Trophoblast cell (in vitro differentiated cells and primary cell): ENCODE measurements at regions not wholly inside any gene's neighbourhood (a gene's known extent, or its start where the extent isn't known, plus 50 kb on each side); places are given as distances from the start of the nearest gene placed in this dataset.

ENCODE experiments used
- DNase-seq, 2 donors: peaks; one replicate each; pipeline ENCODE4 v3.0.0-alpha.2; 2016
- H2AFZ ChIP-seq: 2 replicates; pipeline ENCODE4 v1.6.1; 2013; ENCODE audit warnings: low read length, moderate library complexity, mild to moderate bottlenecking; ENCODE audit not compliant: insufficient read depth, poor library complexity
- H2AK5ac ChIP-seq: 2 replicates; pipeline ENCODE4 v1.6.1; 2013; ENCODE audit warnings: mild to moderate bottlenecking, low read length
- H2BK120ac ChIP-seq: 2 replicates; pipeline ENCODE4 v1.6.1; 2013; ENCODE audit warnings: low read length, mild to moderate bottlenecking, moderate library complexity; ENCODE audit not compliant: insufficient read depth, poor library complexity
- H2BK12ac ChIP-seq: 2 replicates; pipeline ENCODE4 v1.6.1; 2013; ENCODE audit warnings: mild to moderate bottlenecking, low read length, moderate library complexity
- H2BK5ac ChIP-seq: 2 replicates; pipeline ENCODE4 v1.6.1; 2013; ENCODE audit warnings: low read length, low read depth, moderate library complexity, mild to moderate bottlenecking; ENCODE audit not compliant: poor library complexity
- H3K14ac ChIP-seq: 2 replicates; pipeline ENCODE4 v1.6.1; 2013; ENCODE audit warnings: mild to moderate bottlenecking, low read length
- H3K18ac ChIP-seq: 2 replicates; pipeline ENCODE4 v1.6.1; 2013; ENCODE audit warnings: mild to moderate bottlenecking, low read length
- H3K23ac ChIP-seq: 2 replicates; pipeline ENCODE4 v1.6.1; 2013; ENCODE audit warnings: low read length
- H3K27ac ChIP-seq: 2 replicates; pipeline ENCODE4 v1.5.1; 2013; ENCODE audit warnings: low read depth, mild to moderate bottlenecking, inconsistent platforms, low read length, moderate library complexity
- H3K27me3 ChIP-seq: 2 replicates; pipeline ENCODE4 v1.6.1; 2013; ENCODE audit warnings: inconsistent platforms, mild to moderate bottlenecking, low read length, moderate library complexity; ENCODE audit not compliant: insufficient read depth
- H3K36me3 ChIP-seq, 2 experiments: 1 replicate in 1 of 2; 2 replicates in 1 of 2; pipeline ENCODE4 v1.6.1; 2013; ENCODE audit warnings: low read length in 2 of 2, mild to moderate bottlenecking in 2 of 2, moderate library complexity in 1 of 2; ENCODE audit not compliant: insufficient read depth in 2 of 2, control insufficient read depth in 1 of 2
- H3K4ac ChIP-seq: 2 replicates; pipeline ENCODE4 v1.6.1; 2013; ENCODE audit warnings: low read depth, mild to moderate bottlenecking, low read length, moderate library complexity
- H3K4me1 ChIP-seq, 2 experiments: 1 replicate in 1 of 2; 2 replicates in 1 of 2; pipeline ENCODE4 v1.6.1; 2013; ENCODE audit warnings: low read length in 2 of 2, mild to moderate bottlenecking in 2 of 2, moderate library complexity in 1 of 2; ENCODE audit not compliant: insufficient read depth in 2 of 2, control insufficient read depth in 1 of 2
- H3K4me2 ChIP-seq: 2 replicates; pipeline ENCODE4 v1.6.1; 2013; ENCODE audit warnings: inconsistent platforms, mild to moderate bottlenecking, low read length, moderate library complexity
- H3K4me3 ChIP-seq: 2 replicates; pipeline ENCODE4 v1.5.1; 2013; ENCODE audit warnings: mild to moderate bottlenecking, low read depth, low read length, inconsistent platforms
- H3K79me1 ChIP-seq: one replicate; pipeline ENCODE4 v1.6.1; 2013; ENCODE audit warnings: low read length
- H3K79me2 ChIP-seq: 2 replicates; pipeline ENCODE4 v1.6.1; 2013; ENCODE audit warnings: low read length, mild to moderate bottlenecking; ENCODE audit not compliant: control insufficient read depth, insufficient read depth, poor library complexity
- H3K9ac ChIP-seq: 2 replicates; pipeline ENCODE4 v1.6.1; 2013; ENCODE audit warnings: mild to moderate bottlenecking, low read length
- H3K9me3 ChIP-seq: 2 replicates; pipeline ENCODE4 v1.6.1; 2013; ENCODE audit warnings: low read depth, mild to moderate bottlenecking, control low read depth, inconsistent platforms, low read length; ENCODE audit not compliant: insufficient read depth
- H4K12ac ChIP-seq: 2 replicates; pipeline ENCODE4 v1.6.1; 2013; ENCODE audit warnings: low read depth, mild to moderate bottlenecking, low read length, moderate library complexity
- H4K8ac ChIP-seq: 2 replicates; pipeline ENCODE4 v1.6.1; 2013; ENCODE audit warnings: low read depth, mild to moderate bottlenecking, low read length, moderate library complexity
- H4K91ac ChIP-seq: one replicate; pipeline ENCODE4 v1.6.1; 2013; ENCODE audit warnings: low read depth, mild to moderate bottlenecking, low read length, moderate library complexity
- WGBS: extraction: QIAGEN DNeasy Blood & Tissue Kit; methylation state at CpG from one replicate; pipeline ENCODE4 v1.1.7; 2013; ENCODE audit warnings: missing lambda C conversion rate; ENCODE audit not compliant: insufficient read length, insufficient coverage; ENCODE audit errors: extremely low coverage; 5-methylcytosine and 5-hydroxymethylcytosine counted together

GRCh38 chrX:78456909-78457308, 129.5 kb upstream of the CYSLTR1 start:
- no peak overlapping the region for H3K4ac ChIP-seq
- H3K79me2 ChIP-seq = no peaks in the 10 kb centered on the region
- H3K79me1 ChIP-seq = no peaks in the 10 kb centered on the region
- H3K27ac ChIP-seq = no peak overlapping the region
- no peak overlapping the region for H3K4me3 ChIP-seq
- no peaks in the 10 kb centered on the region for H3K4me1 ChIP-seq
- H3K4me2 ChIP-seq = no peak overlapping the region
- H2BK120ac ChIP-seq = no peak overlapping the region
- no peak overlapping the region for H2BK12ac ChIP-seq
- no peak overlapping the region for H3K18ac ChIP-seq
- no peak for DNase-seq
- no peak overlapping the region for H3K23ac ChIP-seq
- no peaks in the 10 kb centered on the region for H3K36me3 ChIP-seq
- no peak overlapping the region for H4K12ac ChIP-seq
- no peak overlapping the region for H3K9ac ChIP-seq
- no peak overlapping the region for H2AK5ac ChIP-seq
- WGBS = no CpG with 5 or more reads among the region's 1 CpG
- H4K8ac ChIP-seq = no peak overlapping the region
- no peak overlapping the region for H2BK5ac ChIP-seq
- H3K27me3 ChIP-seq = no peaks in the 10 kb centered on the region
- H3K14ac ChIP-seq = no peak overlapping the region
- H2AFZ ChIP-seq = no peak overlapping the region
- H4K91ac ChIP-seq = no peak overlapping the region
- H3K9me3 ChIP-seq = no peaks in the 10 kb centered on the region

GRCh38 chrX:78455901-78456300, 128.5 kb upstream of the CYSLTR1 start:
- no peak overlapping the region for H3K14ac ChIP-seq
- H3K79me1 ChIP-seq = no peaks in the 10 kb centered on the region
- H4K12ac ChIP-seq = no peak overlapping the region
- H3K4ac ChIP-seq = no peak overlapping the region
- no peak overlapping the region for H2AK5ac ChIP-seq
- H3K23ac ChIP-seq = no peak overlapping the region
- no peak overlapping the region for H4K91ac ChIP-seq
- H3K4me2 ChIP-seq = no peak overlapping the region
- H2AFZ ChIP-seq = no peak overlapping the region
- no peaks in the 10 kb centered on the region for H3K9me3 ChIP-seq
- H2BK120ac ChIP-seq = no peak overlapping the region
- no peaks in the 10 kb centered on the region for H3K27me3 ChIP-seq
- no peak overlapping the region for H4K8ac ChIP-seq
- DNase-seq = peak in 1 of 2 donors; percentile 62
- no peak overlapping the region for H3K9ac ChIP-seq
- H3K18ac ChIP-seq = no peak overlapping the region
- no peak overlapping the region for H2BK12ac ChIP-seq
- no peaks in the 10 kb centered on the region for H3K79me2 ChIP-seq
- no peak overlapping the region for H3K27ac ChIP-seq
- H2BK5ac ChIP-seq = no peak overlapping the region
- no peak overlapping the region for H3K4me3 ChIP-seq
- H3K4me1 ChIP-seq = no peaks in the 10 kb centered on the region
- WGBS = no CpG with 5 or more reads among the region's 4 CpGs
- no peaks in the 10 kb centered on the region for H3K36me3 ChIP-seq

GRCh38 chrX:78452356-78452755, 124.9 kb upstream of the CYSLTR1 start:
- no peak overlapping the region for H4K12ac ChIP-seq
- no peaks in the 10 kb centered on the region for H3K4me1 ChIP-seq
- H4K8ac ChIP-seq = no peak overlapping the region
- no peak overlapping the region for H3K4ac ChIP-seq
- no peak overlapping the region for H2AK5ac ChIP-seq
- H2BK5ac ChIP-seq = no peak overlapping the region
- no peak overlapping the region for H3K4me3 ChIP-seq
- H3K14ac ChIP-seq = no peak overlapping the region
- no peak overlapping the region for H3K27ac ChIP-seq
- H3K27me3 ChIP-seq = no peaks in the 10 kb centered on the region
- DNase-seq = no peak
- no peak overlapping the region for H3K4me2 ChIP-seq
- H2AFZ ChIP-seq = no peak overlapping the region
- H3K9me3 ChIP-seq = no peaks in the 10 kb centered on the region
- no peaks in the 10 kb centered on the region for H3K79me1 ChIP-seq
- H3K18ac ChIP-seq = no peak overlapping the region
- no peaks in the 10 kb centered on the region for H3K79me2 ChIP-seq
- no peak overlapping the region for H3K23ac ChIP-seq
- H3K9ac ChIP-seq = no peak overlapping the region
- H2BK12ac ChIP-seq = no peak overlapping the region
- H2BK120ac ChIP-seq = no peak overlapping the region
- H3K36me3 ChIP-seq = no peaks in the 10 kb centered on the region
- H4K91ac ChIP-seq = no peak overlapping the region

- Histone ChIP-seq H3K27ac (no peak overlapping the region), H2AK5ac (no peak overlapping the region), H4K91ac (no peak overlapping the region), H3K14ac (no peak overlapping the region), H3K9ac (no peak overlapping the region), H2BK120ac (no peak overlapping the region), H2BK5ac (no peak overlapping the region), H3K18ac (no peak overlapping the region), H4K12ac (no peak overlapping the region), H3K79me2 (no peaks in the 10 kb centered on the region), H3K27me3 (no peaks in the 10 kb centered on the region), H3K23ac (no peak overlapping the region), H2BK12ac (no peak overlapping the region), H4K8ac (no peak overlapping the region), H2AFZ (no peak overlapping the region), H3K4me1 (no peaks in the 10 kb centered on the region), H3K9me3 (no peaks in the 10 kb centered on the region), H3K4ac (no peak overlapping the region), H3K4me3 (no peak overlapping the region), H3K4me2 (no peak overlapping the region), H3K36me3 (no peaks in the 10 kb centered on the region), H3K79me1 (no peaks in the 10 kb centered on the region)
- no CpG with 5 or more reads among the region's 2 CpGs for WGBS
- DNase-seq = peak in 1 of 2 donors; percentile 56
Measured at GRCh38 chrX:78437621-78438020, 110.2 kb upstream of the CYSLTR1 start.
